HG02840 (cell line): ENCODE measurements at regions not wholly inside any gene's neighbourhood (a gene's known extent, or its start where the extent isn't known, plus 50 kb on each side); places are given as distances from the start of the nearest gene placed in this dataset.
A peak's percentile ranks its signal among the peaks of the same experiment; 100 is the strongest.

Experiments
- ATAC-seq: cut with Tn5 transposase; IDR thresholded peaks from one replicate; pipeline ENCODE4 v1.9.1; 2021; ENCODE audit warnings: mild to moderate bottlenecking, moderate library complexity, moderate number of reproducible peaks; ENCODE audit not compliant: unreplicated experiment, low FRiP score

DNA sequence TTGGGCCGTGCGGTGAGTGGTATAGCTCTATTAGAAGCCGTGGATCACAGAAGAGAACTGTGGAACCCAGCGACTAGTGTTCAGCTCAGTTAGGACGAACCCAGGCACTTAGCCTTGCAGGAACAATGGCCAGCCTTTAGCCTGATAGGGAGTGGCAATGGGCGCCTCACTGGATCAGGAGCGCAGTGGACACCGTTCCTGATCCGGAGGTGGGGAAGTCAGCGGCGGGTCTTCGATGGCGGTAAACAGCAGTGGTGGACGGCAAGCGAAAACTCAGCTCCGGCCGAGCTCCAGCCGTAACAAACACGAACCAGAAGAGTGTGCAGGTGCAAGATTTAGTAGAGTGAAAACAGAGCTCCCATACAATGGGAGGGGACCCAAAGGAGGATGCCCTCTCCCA is 340.0 kb downstream of the TLE4 start:
- no peak for ATAC-seq

DNA sequence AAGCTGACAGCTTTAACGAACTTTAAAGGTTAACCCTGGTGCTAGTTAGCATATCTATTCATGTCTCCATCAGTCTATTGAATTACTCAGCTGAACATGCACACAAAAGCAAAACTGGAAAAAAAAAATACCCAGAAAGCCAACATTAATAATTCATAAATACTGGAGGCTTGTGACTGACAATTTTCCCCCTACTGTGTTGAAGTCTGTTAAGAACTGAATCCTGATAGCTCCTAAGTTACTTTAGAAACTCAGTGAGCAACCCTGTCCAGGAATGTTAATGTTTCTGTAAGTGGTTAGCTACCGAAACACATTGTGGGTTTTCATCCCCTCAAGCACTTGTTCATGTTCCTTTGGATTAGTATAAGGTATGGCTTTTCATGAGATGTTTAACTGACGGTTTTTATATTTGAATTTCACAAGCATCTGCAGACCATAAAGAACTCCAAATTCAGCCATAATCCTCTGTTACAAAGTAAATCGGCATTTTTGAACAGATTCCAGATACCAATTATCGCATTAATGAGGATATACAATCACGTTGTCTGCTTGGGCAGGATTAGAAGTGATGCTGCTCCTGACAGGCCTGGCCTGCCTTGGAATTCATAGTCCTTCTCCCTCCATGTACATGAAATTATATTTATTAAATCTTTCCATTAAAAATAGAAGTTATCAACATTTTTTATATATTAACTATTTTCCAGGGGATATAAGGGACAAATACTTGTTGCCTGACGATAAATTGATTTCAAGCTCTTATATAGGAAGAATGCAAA is 331.2 kb downstream of the TLE4 start:
- no peak for ATAC-seq

DNA sequence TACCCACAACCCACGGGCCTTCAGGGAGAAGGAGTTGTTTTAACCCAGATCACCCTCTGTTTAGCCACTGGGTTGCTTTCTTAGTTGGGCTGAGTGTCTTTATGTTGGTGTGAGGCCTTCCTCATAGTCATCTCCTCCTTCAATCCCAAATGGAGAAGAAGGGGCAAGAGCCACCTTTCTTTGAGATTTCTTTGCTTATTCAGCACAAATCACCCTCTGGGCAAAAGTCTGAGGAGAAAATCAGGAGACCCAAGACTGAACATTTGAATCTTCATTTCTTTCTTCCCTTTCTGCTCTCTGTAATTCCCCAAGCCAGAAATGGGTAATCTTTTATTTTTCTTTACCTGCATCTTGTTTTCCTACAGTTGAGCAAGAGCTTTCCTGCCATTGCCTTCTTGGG is 329.0 kb downstream of the TLE4 start:
- ATAC-seq, result no peak

DNA sequence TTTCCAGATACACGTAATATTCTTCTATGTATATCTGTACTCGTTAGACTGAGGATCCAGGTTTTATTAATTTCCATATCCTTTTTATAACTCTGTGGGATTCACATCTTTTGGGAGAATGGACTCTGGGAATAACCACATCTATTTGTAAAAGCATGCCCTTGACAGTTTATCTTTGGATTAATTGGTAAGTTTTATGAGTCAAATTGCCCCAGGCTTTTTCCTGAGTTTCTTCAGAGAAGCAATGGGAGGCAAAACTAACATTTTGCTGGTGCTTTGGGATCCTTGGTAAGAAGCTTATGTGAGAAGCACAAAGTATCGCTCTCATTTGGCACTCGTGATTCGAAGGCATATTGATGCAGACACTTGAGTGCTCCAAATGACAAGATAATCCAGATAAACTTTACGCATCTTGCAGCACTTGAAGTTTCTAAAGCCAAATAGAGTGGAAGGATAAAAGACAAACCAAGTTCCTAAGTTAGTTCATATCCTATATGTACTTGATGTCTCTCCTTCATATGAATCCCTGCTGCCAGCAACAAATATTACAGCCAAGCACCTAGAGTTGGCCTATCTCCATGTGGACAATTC is 324.7 kb downstream of the TLE4 start:
- no peak for ATAC-seq

DNA sequence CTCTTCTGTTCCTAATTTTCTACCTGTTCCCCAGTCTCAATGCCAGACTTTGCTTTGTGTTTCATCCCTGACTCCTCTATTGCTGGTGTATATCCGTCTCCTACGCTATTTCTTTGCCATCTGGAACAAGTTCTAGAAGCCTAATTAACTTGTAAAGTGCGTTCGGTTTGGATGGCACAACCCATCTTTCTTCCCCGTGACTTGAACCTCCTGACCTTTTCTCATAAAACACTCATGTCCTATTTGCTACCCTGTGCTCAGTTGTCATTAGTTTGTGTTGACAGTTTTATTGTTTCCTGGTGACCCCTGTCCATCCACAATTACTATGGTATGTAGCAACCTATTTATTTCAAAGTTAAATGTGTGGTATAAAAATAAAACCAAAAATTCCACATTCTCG is 323.5 kb downstream of the TLE4 start:
- ATAC-seq, result no peak

DNA sequence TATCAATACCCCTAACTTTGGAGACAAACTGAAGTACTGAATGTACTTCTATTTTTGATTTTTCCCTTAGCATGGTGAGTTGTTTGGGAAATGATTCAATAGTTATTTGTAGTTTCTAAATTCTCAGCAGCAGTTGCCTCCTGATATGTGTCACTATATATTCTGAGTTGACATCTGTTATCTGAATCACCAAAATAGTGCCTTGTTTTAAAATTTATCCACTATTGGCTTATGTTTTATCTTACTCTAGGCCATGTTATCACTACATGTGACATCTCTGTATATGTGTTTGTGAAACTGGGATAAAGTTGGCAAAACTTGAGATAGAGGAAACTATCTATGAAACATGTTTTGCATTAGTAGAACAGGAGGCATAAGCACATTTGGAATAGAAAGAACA is 317.6 kb downstream of the TLE4 start:
- ATAC-seq, result no peak

DNA sequence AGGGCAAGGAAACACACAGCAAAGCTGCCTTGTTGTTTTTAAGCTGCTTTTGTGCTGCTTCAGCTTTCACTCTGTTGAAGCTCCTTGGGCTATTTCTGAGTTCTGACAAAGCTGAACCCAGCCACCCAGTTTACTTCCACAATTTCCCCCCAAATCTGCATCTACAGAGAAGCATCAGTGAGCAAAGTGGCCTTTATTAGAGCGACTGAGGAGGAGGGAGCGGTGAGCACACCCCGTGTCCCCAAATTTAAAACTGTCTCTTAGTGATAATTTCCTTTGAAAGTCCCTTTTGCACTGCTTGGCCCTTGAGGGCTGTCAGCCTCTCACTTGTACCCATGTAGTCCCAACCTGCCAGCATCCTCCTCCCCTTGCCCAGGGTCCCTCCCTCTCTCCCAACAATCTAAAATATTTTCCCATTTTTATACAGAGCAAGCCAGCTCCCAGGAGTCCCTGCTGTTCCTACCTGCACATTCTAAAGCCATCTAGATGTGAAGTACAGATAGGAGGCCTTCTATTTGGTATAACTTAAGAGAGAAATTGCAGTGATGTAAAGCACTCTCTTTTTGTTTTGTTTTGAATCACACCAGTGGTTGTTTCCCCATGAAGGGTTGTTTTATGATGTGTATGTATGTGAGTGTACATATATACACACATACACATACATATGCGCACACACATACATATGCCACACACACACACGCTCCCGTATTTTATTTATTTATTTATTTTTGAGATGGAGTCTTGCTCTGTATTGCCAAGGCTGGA is 313.5 kb downstream of the TLE4 start:
- ATAC-seq, result no peak

DNA sequence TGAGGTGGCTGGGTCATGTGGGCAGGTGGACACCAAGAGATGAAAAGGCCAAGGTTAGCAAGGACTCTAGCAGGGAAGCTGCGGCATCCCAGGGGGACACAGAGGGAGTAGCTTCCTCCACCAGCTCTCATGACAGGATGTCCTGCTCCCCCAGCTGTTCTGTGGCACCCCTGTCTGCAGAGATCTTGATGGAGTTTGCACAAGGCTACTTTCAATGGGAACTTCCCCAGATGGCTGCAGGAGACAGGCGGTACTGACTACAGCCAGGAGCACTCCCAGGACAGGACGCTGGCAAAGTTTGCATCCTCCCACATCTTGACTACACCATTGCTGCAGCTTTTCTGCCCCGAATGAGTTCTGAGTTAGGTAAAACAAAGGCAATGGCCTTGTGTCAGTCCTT is 312.8 kb downstream of the TLE4 start:
- no peak for ATAC-seq

DNA sequence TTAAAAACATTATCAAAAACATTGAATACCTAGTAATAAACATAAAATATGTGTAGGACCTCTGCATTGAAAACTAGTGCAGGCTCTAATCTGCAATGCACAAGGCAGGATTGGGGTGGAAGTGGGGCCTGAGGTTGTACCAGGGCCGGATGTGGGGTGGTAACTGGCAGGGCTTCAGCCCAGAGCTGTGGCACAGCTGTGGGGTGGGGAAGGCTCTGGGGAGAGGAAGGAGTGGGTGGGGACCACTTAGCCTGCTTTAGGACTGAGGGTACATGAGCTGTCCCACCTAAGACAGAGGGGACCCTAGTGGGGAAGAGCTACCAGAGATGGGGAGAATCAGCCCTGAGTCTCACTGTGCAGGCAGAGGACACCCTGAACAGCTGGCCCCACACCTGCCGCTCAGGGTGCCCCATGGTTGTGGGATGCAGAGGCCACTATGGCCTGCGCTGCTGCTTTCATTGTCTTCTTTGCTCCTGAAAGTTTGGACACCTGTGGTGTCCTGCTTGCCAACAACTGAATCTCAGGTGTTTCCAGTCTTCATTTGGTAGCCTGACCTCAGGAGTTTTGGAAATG is 311.4 kb downstream of the TLE4 start:
- no peak for ATAC-seq

DNA sequence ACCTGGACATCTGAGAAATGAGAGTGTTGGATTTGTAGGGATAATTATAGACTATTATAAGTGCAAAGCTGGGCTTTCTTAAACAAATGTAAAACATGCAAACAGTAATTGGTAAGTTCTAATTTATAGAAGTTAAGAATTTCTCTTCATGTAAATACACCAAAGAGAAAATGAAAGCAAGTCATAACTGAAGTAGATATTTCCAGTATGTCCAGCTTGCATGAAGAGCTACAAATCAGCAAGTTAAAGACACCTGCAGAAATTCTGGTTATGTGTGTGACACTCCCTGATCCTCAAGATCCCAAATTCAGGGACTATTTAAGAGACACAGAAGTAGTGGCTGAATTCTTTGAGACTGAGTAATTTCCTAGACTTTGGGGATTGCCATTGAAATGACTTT is 308.9 kb downstream of the TLE4 start:
- no peak for ATAC-seq

DNA sequence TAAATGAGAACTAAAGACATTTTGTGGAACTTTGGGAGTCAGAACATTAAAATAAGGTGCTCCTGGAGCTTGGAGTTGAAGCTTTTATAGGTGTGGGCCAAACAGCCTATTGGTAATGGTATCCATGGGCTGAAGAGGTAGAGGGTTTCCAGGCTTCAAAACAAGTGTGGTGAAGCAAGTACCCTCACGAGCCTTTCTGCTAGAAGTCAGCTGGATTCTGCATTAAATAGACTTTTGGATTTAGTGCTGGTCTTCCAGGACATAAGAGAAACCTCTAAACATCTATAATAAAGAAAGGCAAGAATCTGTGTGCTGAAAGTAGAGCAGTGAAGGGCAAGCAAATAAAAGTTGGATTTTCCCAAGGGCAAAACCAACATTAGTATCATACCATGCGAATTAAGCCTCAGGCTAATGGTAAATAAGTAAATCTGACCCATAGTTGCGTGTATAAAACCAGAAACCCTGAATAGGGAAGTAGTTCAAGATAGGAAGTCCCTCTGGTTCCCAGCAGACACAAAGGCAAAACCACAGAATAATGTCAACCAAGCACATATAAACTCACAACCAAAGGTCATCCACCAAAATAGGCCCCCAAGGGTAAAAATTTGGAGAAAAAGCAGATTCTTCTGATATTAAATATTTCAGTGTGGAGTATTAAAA is 306.3 kb downstream of the TLE4 start:
- ATAC-seq, result no peak

DNA sequence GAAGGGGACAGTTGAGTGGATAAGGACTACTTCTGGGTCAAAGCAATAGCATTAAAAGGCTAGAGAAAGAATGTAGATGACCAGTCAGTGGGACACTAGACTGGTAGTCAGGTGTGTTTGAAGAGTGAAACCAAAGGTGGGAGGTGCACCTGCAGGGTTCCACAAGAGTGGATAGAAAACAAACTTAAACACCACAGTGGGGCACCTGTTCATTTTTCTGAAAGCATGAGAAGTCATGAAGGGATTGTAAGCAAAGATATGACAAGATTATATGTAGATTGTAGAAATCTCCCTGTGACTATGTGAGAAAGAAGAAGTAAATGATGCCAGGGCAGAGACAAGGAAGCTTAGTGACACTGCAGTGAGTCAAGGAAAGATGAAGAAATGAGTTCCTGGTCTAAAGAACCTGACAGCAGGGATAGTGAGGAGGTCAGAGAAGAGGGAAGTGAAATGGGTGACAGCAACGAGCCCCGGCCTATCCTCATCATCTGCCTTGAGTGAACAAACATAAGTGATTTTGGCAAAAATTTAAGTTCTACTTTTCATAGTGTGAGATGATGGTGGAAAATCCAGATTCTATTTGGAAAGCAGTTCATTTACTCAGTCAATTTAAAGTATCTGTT is 296.9 kb downstream of the TLE4 start:
- no peak for ATAC-seq

DNA sequence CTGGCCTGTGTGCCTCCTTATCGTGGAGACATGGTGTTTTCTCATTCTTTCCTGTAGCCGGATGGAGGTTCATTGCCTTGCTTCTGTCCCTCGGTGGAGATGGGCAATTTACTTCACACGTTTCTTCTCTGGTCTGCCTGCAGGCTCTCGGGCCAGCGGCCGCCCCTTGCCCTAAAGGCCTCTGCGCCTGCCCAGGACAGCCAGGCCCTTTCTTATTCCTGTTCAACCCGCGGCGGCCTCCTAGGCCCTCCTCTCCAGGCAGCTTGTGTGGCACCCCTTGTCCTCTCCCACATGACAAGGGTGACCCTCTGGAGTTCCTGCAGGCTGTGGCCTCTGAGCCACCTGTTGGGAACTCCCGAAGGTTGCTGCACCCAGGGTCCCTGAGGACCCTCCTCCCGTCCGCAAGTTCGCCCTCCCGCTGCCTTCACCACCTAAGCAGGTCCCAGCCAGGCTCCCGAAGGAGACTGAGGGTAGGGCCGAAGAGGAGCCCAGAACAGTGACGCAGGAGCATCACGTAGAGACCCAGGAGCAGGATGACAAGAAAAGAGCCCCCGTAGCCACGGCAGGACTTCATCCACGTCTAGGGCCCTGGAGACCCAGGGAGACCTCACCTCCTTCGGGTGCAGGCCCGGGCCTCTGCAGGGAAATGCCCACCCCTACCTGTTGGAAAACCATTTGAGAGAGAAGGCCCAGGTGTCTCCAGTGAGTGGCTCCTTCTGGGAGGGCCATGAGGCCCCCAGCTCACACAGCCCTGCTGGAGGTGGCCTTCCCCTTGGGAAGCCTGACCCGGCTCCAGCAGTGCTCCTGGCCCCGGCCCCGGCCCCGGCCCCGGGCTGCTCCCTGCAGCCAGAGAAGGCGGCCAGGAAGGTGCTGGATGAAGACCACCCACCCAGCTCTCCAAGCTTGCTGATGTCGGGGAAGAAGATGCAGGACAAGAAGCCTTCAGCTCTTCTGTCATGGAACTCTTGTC is 291.4 kb downstream of the TLE4 start:
- ATAC-seq, result no peak

DNA sequence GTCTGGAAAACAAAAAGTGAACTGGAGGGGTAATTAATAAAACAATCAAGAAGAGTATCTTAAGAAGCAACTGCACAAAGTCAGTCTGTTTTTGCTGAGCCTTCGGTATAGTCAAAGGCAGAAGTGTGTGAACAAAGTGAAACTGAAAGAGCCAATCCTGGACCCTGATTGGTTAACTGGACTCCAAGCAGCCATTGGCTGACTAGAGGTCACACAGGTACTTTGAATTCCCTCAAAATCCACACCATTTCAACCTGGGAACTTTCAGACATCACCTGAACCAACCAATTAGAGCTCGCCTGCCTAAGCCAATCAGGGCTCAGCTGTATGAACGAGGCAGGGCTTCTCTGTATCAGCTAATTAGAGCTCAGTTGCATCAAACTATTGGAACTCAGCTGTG is 286.7 kb downstream of the TLE4 start:
- no peak for ATAC-seq

DNA sequence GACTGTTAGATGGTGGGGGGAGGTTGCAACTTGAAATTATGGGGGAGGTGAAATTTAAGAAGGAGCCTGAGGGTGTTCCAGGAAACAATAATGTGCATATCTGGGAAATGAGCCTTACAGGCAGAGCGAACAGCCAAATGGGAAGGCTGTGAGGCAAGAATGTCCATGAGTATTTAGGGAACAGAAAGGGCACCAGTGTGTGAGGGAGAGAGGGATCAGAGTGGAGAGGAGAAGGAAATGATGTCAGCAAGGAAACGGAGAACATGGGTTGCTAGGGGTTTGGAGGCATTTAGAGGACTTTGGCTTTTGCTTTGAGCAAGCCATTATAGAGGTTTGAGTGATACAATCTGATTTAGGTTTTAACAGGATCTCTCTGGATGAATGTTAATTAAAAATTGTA is 285.4 kb downstream of the TLE4 start:
- ATAC-seq, result no peak

DNA sequence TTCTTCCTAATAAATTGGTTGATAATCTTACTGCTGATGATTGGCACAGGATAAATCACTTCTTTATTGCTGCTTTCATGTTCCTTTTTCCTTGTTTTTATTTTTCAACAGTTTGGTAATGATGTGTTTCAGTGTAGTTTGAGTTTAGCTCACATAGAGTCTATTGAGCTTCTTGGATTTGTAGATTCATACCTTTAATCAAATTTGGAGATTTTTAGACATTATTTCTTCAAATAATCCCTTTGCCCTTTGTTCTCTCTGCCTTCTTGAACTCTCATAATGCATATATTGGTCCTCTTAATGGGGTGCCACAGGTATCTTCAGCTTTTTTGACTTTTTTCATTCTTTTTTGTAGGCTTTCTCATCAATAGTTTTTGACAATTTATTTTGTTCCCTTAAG is 275.3 kb downstream of the TLE4 start:
- no peak for ATAC-seq

DNA sequence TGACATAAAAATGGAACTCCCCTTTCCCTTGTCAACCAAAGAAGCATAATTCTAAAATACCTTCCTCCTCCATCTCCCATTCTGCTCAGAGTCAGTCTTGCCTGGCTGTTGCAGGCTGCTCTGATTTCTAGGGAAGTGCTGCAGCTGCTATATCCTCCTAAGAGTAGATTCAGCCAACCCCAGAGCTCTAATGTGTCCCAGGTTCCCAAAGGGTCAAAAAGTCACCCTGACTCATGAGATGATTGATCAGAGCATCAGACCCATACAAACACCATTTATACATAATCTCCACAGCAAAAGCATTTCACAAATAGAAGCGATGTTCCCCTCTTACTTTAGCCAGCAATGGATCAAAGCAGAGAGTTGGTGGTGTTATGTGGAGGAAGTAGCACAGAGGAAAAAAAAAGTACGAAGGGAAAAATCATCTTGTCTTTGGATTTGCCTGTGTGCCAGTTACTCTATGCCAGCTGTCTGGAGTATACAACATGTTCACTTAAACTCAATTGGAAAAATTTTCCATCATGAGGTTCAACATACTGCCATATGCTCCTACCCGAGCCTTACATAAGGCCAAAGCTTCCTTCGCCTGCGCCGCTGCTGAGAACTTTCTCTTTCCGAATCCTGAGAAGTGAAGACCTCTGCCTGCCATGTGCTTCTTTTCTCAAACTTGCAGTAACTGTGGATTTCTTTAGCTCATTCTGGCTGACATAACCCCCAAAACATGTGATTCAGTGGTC is 258.0 kb downstream of the TLE4 start:
- ATAC-seq, result no peak

DNA sequence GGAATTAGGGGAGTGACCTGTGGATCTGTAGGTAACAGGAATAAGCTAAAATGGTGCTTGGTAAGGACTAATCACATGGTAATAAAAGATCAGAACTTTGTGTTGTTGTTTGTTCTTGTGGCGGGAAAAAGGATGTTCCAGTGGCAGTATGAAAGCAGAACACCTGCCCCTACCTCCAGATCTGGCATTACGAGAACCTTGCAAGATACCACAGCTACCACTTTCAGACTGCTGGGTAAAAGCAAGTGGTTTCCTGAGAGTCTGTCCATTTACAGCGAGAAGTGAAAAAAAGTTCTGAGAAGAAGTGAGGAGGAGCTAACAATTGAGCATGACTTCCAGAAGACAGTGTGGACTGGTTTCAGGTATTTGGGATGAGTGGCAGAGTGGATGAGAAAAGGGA is 252.5 kb downstream of the TLE4 start:
- ATAC-seq, result peak; percentile 89
